Sigmoid colon (tissue), 4 donors: ENCODE measurements at regions not wholly inside any gene's neighbourhood (a gene's known extent, or its start where the extent isn't known, plus 50 kb on each side); places are given as distances from the start of the nearest gene placed in this dataset.

Experiments
- EP300 ChIP-seq, 4 donors: sonication (generic); formaldehyde crosslinking; IDR thresholded peaks; one replicate each; pipeline ENCODE4 v1.6.1; 2017; ENCODE audit warnings: antibody characterized with exemption in 4 of 4
- POLR2A ChIP-seq, 2 donors: fragments of 450-650 bp; IDR thresholded peaks; one replicate each; pipeline ENCODE4 v1.6.1; 2016; ENCODE audit warnings: antibody characterized with exemption in 2 of 2, mild to moderate bottlenecking in 2 of 2, moderate library complexity in 2 of 2
- POLR2AphosphoS5 ChIP-seq, 4 donors: sonication (generic); formaldehyde crosslinking; IDR thresholded peaks; one replicate each; pipeline ENCODE4 v1.6.1; 2017; ENCODE audit warnings: antibody characterized with exemption in 4 of 4
- TF ChIP-seq, protein P1 (sequence below), 4 experiments: fragments of 450-650 bp in 3 of 4; fragments of 200-600 bp in 1 of 4; IDR thresholded peaks; one replicate each; pipeline ENCODE4 v1.5.1; 2016 to 2019; ENCODE audit warnings: antibody characterized with exemption in 4 of 4, mild to moderate bottlenecking in 3 of 4, moderate library complexity in 2 of 4

DNA sequence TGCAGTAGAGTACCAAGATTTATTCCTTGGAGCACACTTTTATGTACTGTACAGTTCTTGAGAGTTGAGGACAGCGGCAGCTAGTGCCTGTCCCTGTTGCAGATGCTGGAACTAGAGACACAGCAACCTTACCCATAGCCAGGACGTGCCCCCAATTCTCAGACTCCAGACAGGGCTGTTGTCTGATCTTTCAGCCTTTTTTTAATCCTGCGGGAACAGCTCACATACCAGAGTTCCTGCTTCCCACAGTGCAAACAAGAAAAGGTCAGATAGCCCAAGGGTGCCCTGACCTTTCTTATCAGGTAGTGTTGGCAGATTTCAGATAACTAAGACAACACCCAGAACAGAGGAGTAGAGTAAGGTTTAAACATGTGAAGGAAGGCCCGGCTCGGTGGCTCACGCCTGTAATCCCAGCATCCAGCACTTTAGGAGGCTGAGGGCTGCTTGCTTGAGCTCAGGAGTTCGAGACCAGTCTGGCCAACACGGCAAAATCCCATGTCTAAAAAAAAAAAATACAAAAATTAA, 78.5 kb downstream of the DOP1B start:
- TF ChIP-seq, protein P1, sequence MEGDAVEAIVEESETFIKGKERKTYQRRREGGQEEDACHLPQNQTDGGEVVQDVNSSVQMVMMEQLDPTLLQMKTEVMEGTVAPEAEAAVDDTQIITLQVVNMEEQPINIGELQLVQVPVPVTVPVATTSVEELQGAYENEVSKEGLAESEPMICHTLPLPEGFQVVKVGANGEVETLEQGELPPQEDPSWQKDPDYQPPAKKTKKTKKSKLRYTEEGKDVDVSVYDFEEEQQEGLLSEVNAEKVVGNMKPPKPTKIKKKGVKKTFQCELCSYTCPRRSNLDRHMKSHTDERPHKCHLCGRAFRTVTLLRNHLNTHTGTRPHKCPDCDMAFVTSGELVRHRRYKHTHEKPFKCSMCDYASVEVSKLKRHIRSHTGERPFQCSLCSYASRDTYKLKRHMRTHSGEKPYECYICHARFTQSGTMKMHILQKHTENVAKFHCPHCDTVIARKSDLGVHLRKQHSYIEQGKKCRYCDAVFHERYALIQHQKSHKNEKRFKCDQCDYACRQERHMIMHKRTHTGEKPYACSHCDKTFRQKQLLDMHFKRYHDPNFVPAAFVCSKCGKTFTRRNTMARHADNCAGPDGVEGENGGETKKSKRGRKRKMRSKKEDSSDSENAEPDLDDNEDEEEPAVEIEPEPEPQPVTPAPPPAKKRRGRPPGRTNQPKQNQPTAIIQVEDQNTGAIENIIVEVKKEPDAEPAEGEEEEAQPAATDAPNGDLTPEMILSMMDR (IDR thresholded peaks at IDR 0.05): no peak
- no peak for TF ChIP-seq POLR2A (IDR thresholded peaks at IDR 0.05)
- no peak for TF ChIP-seq EP300 (IDR thresholded peaks at IDR 0.05)
- TF ChIP-seq POLR2AphosphoS5 (IDR thresholded peaks at IDR 0.05): no peak
